Activated B cell treated with CpG ODN at 0.5 μM for 24 hours (primary cell): ENCODE measurements at regions not wholly inside any gene's neighbourhood (a gene's known extent, or its start where the extent isn't known, plus 50 kb on each side); places are given as distances from the start of the nearest gene placed in this dataset.

Source experiments
- ATAC-seq: fragments of 200-7000 bp; cut with Tn5 transposase; one replicate; pipeline ENCODE4 v1.10.0; 2021; ENCODE audit warnings: low read depth, mild to moderate bottlenecking, moderate library complexity
- CTCF ChIA-PET: fragments of 350-600 bp; sonication (Branson Sonifier 250); formaldehyde crosslinking; loops from one replicate; lab custom pipeline; 2021; ENCODE audit warnings: antibody characterized with exemption; lab: Charles Lee
- POLR2A ChIA-PET: fragments of 350-600 bp; sonication (Branson Sonifier 250); formaldehyde crosslinking; loops from one replicate; lab custom pipeline; 2021; ENCODE audit warnings: antibody characterized with exemption; lab: Charles Lee
- DNase-seq: peaks from one replicate; pipeline ENCODE4 v3.0.0; 2022
- H3K27ac Mint-ChIP-seq: one replicate; pipeline ENCODE4 v1.8.0; 2020; ENCODE audit warnings: mixed read lengths
- H3K27me3 Mint-ChIP-seq: one replicate; pipeline ENCODE4 v1.8.0; 2021; ENCODE audit warnings: mixed read lengths
- H3K36me3 Mint-ChIP-seq: one replicate; pipeline ENCODE4 v1.8.0; 2021; ENCODE audit warnings: low read depth, mixed read lengths
- H3K4me1 Mint-ChIP-seq: one replicate; pipeline ENCODE4 v1.8.0; 2021; ENCODE audit warnings: mixed read lengths
- H3K4me3 Mint-ChIP-seq: one replicate; pipeline ENCODE4 v1.8.0; 2020; ENCODE audit warnings: mild to moderate bottlenecking, mixed read lengths
- H3K9me3 Mint-ChIP-seq: one replicate; pipeline ENCODE4 v1.8.0; 2020; ENCODE audit warnings: mixed read lengths
- CTCF ChIP-seq: fragments of 200-600 bp; IDR thresholded peaks from one replicate; pipeline ENCODE4 v1.8.0; 2022; ENCODE audit warnings: antibody characterized with exemption, mild to moderate bottlenecking
- intact Hi-C: fragments of 100-400 bp; cut with micrococcal nuclease; formaldehyde crosslinking; loops from one replicate; pipeline ENCODE4 v1.15.1; 2024

- Mint-ChIP-seq H3K27me3 (no peaks in the 10 kb centered on the region), H3K36me3 (peaks cover 2% of the 10 kb centered on the region), H3K27ac (no peak overlapping the region), H3K4me3 (no peak overlapping the region), H3K9me3 (no peaks in the 10 kb centered on the region), H3K4me1 (peaks cover 16% of the 10 kb centered on the region)
- CTCF ChIA-PET = interaction anchor here (1.2 to 1.9 kb wide), 2 partner anchors 9 to 15 kb away, joined by 4 to 8 read pairs; no protein-coding TSS in a partner anchor
- ATAC-seq (no peak), DNase-seq (no peak)
- intact Hi-C loops = no loop called here
- no peak for TF ChIP-seq CTCF
- POLR2A ChIA-PET = no interaction called here
Measured at GRCh38 chr5:14988223-14988622, 116.6 kb upstream of the ANKH start.

GRCh38 chr5:14986413-14986812 lies 114.8 kb upstream of the ANKH start:
- no peak overlapping the region for H3K4me3 Mint-ChIP-seq
- ATAC-seq (no peak), DNase-seq (no peak)
- ChIA-PET POLR2A (interaction anchor here (0.8 kb wide), 1 partner anchor 13 kb away, joined by 4 read pairs; no protein-coding TSS in a partner anchor), CTCF (interaction anchor here (1.9 kb wide), 1 partner anchor 17 kb away, joined by 8 read pairs; no protein-coding TSS in a partner anchor)
- H3K27me3 Mint-ChIP-seq = no peaks in the 10 kb centered on the region
- H3K4me1 Mint-ChIP-seq = no peaks in the 10 kb centered on the region
- no peak for TF ChIP-seq CTCF
- H3K36me3 Mint-ChIP-seq = no peaks in the 10 kb centered on the region
- intact Hi-C loops = loop anchor here (2.0 kb wide), 1 partner anchor 16 kb away; no protein-coding TSS in a partner anchor
- no peak overlapping the region for H3K27ac Mint-ChIP-seq
- H3K9me3 Mint-ChIP-seq = no peaks in the 10 kb centered on the region

- POLR2A ChIA-PET = no interaction called here
- no peaks in the 10 kb centered on the region for H3K9me3 Mint-ChIP-seq
- CTCF ChIA-PET = interaction anchor here (0.8 kb wide), 1 partner anchor 19 kb away, joined by 3 read pairs; no protein-coding TSS in a partner anchor
- no peaks in the 10 kb centered on the region for H3K4me1 Mint-ChIP-seq
- H3K27me3 Mint-ChIP-seq = no peaks in the 10 kb centered on the region
- no peaks in the 10 kb centered on the region for H3K36me3 Mint-ChIP-seq
- no peak for DNase-seq
- no peak overlapping the region for H3K27ac Mint-ChIP-seq
- ATAC-seq = no peak
- TF ChIP-seq CTCF = no peak
- intact Hi-C loops = no loop called here
- no peak overlapping the region for H3K4me3 Mint-ChIP-seq
Measured at GRCh38 chr5:14983666-14984441, 112.3 kb upstream of the ANKH start.

GRCh38 chr5:14980698-14981097 lies 109.1 kb upstream of the ANKH start:
- no peak for TF ChIP-seq CTCF

GRCh38 chr5:14977058-14977685 lies 105.6 kb upstream of the ANKH start:
- H3K4me1 Mint-ChIP-seq = no peaks in the 10 kb centered on the region
- no peak for TF ChIP-seq CTCF

More at GRCh38 chr5:14980698-14981097, 109.1 kb upstream of the ANKH start:
- no peak for ATAC-seq
- intact Hi-C loops = no loop called here
- DNase-seq = no peak
- Mint-ChIP-seq H3K27me3 (peaks cover 3% of the 10 kb centered on the region), H3K36me3 (no peaks in the 10 kb centered on the region), H3K27ac (no peak overlapping the region), H3K4me1 (no peaks in the 10 kb centered on the region), H3K9me3 (no peaks in the 10 kb centered on the region), H3K4me3 (no peak overlapping the region)
- ChIA-PET CTCF (no interaction called here), POLR2A (no interaction called here)

More at GRCh38 chr5:14977058-14977685, 105.6 kb upstream of the ANKH start:
- intact Hi-C loops = no loop called here
- peaks cover 6% of the 10 kb centered on the region for H3K27me3 Mint-ChIP-seq
- H3K4me3 Mint-ChIP-seq = no peak overlapping the region
- DNase-seq (no peak), ATAC-seq (no peak)
- POLR2A ChIA-PET = no interaction called here
- no peaks in the 10 kb centered on the region for H3K9me3 Mint-ChIP-seq
- CTCF ChIA-PET = no interaction called here
- no peak overlapping the region for H3K27ac Mint-ChIP-seq
- H3K36me3 Mint-ChIP-seq = no peaks in the 10 kb centered on the region
